ENCODE measurements at regions not wholly inside any gene's neighbourhood (a gene's known extent, or its start where the extent isn't known, plus 50 kb on each side); places are given as distances from the start of the nearest gene placed in this dataset.

- TF ChIP-seq CTCF (IDR thresholded peaks at IDR 0.05): no peak
- ATAC-seq (ENCODE audit: poor library complexity) (no peak), DNase-seq (peak in 1 of 14 experiments; percentile 1)
- no peaks in the 10 kb centered on the region for H3K9me3 Mint-ChIP-seq
- no peak overlapping the region for H3K4me3 Mint-ChIP-seq
- Histone ChIP-seq H3K4me1 (ENCODE audit: insufficient read depth, low read length) (no peaks in the 10 kb centered on the region), H3K4me3 (ENCODE audit: low read length) (no peak overlapping the region), H3K9me3 (ENCODE audit: control insufficient read depth in 1 of 2, insufficient read depth in 1 of 2, low read length in 2 of 2) (peaks cover 0 to 5% of the 10 kb centered on the region in 2 experiments), H3K27me3 (ENCODE audit: control insufficient read depth in 1 of 2, insufficient read depth in 2 of 2, low read length in 2 of 2) (peaks cover 0 to 9% of the 10 kb centered on the region in 2 experiments), H3K27ac (ENCODE audit: low read depth in 1 of 2, low read length in 2 of 2) (no peak overlapping the region), H3K36me3 (ENCODE audit: insufficient read depth, low read length) (no peaks in the 10 kb centered on the region)
- no peak overlapping the region for H3K27ac Mint-ChIP-seq
- H3K4me1 Mint-ChIP-seq (ENCODE audit: low read depth): no peaks in the 10 kb centered on the region
- H3K36me3 Mint-ChIP-seq (ENCODE audit: low read depth): no peaks in the 10 kb centered on the region
- H3K27me3 Mint-ChIP-seq: peaks cover 29% of the 10 kb centered on the region
- POLR2A ChIA-PET: no interaction called here
- CTCF ChIA-PET: no interaction called here
- intact Hi-C loops (cut with DNase I, micrococcal nuclease): no loop called here
Measured at GRCh38 chr2:129892773-129893172, 86.7 kb upstream of the RAB6C start.

- Mint-ChIP-seq H3K27me3 (peaks cover 32% of the 10 kb centered on the region), H3K4me1 (ENCODE audit: low read depth) (no peaks in the 10 kb centered on the region), H3K4me3 (no peak overlapping the region), H3K27ac (no peak overlapping the region), H3K9me3 (no peaks in the 10 kb centered on the region), H3K36me3 (ENCODE audit: low read depth) (no peaks in the 10 kb centered on the region)
- TF ChIP-seq CTCF (IDR thresholded peaks at IDR 0.05): no peak
- ChIA-PET POLR2A (no interaction called here), CTCF (no interaction called here)
- H3K9me3 ChIP-seq (ENCODE audit: control insufficient read depth in 1 of 2, insufficient read depth in 1 of 2, low read length in 2 of 2): peaks cover 0 to 5% of the 10 kb centered on the region in 2 experiments
- H3K27ac ChIP-seq (ENCODE audit: low read depth in 1 of 2, low read length in 2 of 2): no peak overlapping the region
- peaks cover 4 to 9% of the 10 kb centered on the region in 2 experiments for H3K27me3 ChIP-seq (ENCODE audit: control insufficient read depth in 1 of 2, insufficient read depth in 2 of 2, low read length in 2 of 2)
- no peaks in the 10 kb centered on the region for H3K4me1 ChIP-seq (ENCODE audit: insufficient read depth, low read length)
- ATAC-seq (ENCODE audit: poor library complexity) (no peak), DNase-seq (peak in 1 of 14 experiments; percentile 1)
- intact Hi-C loops (cut with DNase I, micrococcal nuclease): no loop called here
- H3K4me3 ChIP-seq (ENCODE audit: low read length): no peak overlapping the region
- no peaks in the 10 kb centered on the region for H3K36me3 ChIP-seq (ENCODE audit: insufficient read depth, low read length)
Measured at GRCh38 chr2:129893244-129893643, 86.2 kb upstream of the RAB6C start.

GRCh38 chr2:129894616-129895015 lies 84.8 kb upstream of the RAB6C start:
- H3K4me3 ChIP-seq (ENCODE audit: low read length): no peak overlapping the region
- no peaks in the 10 kb centered on the region for H3K4me1 ChIP-seq (ENCODE audit: insufficient read depth, low read length)
- H3K9me3 ChIP-seq (ENCODE audit: control insufficient read depth in 1 of 2, insufficient read depth in 1 of 2, low read length in 2 of 2): peaks cover 0 to 9% of the 10 kb centered on the region in 2 experiments
- Mint-ChIP-seq H3K27me3 (peaks cover 27% of the 10 kb centered on the region), H3K36me3 (ENCODE audit: low read depth) (no peaks in the 10 kb centered on the region), H3K4me3 (no peak overlapping the region), H3K4me1 (ENCODE audit: low read depth) (no peaks in the 10 kb centered on the region), H3K9me3 (no peaks in the 10 kb centered on the region), H3K27ac (no peak overlapping the region)
- no peak for TF ChIP-seq CTCF (IDR thresholded peaks at IDR 0.05)
- ChIA-PET POLR2A (no interaction called here), CTCF (no interaction called here)
- no peaks in the 10 kb centered on the region for H3K36me3 ChIP-seq (ENCODE audit: insufficient read depth, low read length)
- no peak overlapping the region for H3K27ac ChIP-seq (ENCODE audit: low read depth in 1 of 2, low read length in 2 of 2)
- DNase-seq (no peak), ATAC-seq (ENCODE audit: poor library complexity) (no peak)
- intact Hi-C loops (cut with DNase I, micrococcal nuclease): no loop called here
- H3K27me3 ChIP-seq (ENCODE audit: control insufficient read depth in 1 of 2, insufficient read depth in 2 of 2, low read length in 2 of 2): peaks cover 5 to 12% of the 10 kb centered on the region in 2 experiments

Measured in CD4-positive, alpha-beta T cell (primary cell).